ENCODE measurements at regions not wholly inside any gene's neighbourhood (a gene's known extent, or its start where the extent isn't known, plus 50 kb on each side); places are given as distances from the start of the nearest gene placed in this dataset.

- no peak for DNase-seq (ENCODE audit: low spot score in 2 of 2, unreplicated experiment in 2 of 2)
- Mint-ChIP-seq H3K4me1 (no peaks in the 10 kb centered on the region), H3K27me3 (ENCODE audit: low read depth) (peaks cover 23% of the 10 kb centered on the region), H3K36me3 (no peaks in the 10 kb centered on the region), H3K4me3 (no peak overlapping the region), H3K27ac (no peak overlapping the region), H3K9me3 (peaks cover 12% of the 10 kb centered on the region)
- TF ChIP-seq CTCF (IDR thresholded peaks at IDR 0.05; ENCODE audit: unreplicated experiment), result no peak
Observed at GRCh38 chr6:166841216-166841615, 115.1 kb downstream of the RNASET2 start.

GRCh38 chr6:166839569-166839968 is 116.8 kb downstream of the RNASET2 start:
- DNase-seq (ENCODE audit: low spot score in 2 of 2, unreplicated experiment in 2 of 2), result no peak
- Mint-ChIP-seq H3K27me3 (ENCODE audit: low read depth) (peaks cover 10% of the 10 kb centered on the region), H3K9me3 (peaks cover under 1% of the 10 kb centered on the region), H3K4me1 (no peaks in the 10 kb centered on the region), H3K36me3 (no peaks in the 10 kb centered on the region), H3K4me3 (no peak overlapping the region), H3K27ac (no peak overlapping the region)
- TF ChIP-seq CTCF (IDR thresholded peaks at IDR 0.05; ENCODE audit: unreplicated experiment), result no peak

GRCh38 chr6:166838987-166839386 is 117.4 kb downstream of the RNASET2 start:
- Mint-ChIP-seq H3K36me3 (no peaks in the 10 kb centered on the region), H3K27ac (no peak overlapping the region), H3K9me3 (no peaks in the 10 kb centered on the region), H3K4me1 (no peaks in the 10 kb centered on the region), H3K4me3 (no peak overlapping the region), H3K27me3 (ENCODE audit: low read depth) (peaks cover 5% of the 10 kb centered on the region)
- DNase-seq (ENCODE audit: low spot score in 2 of 2, unreplicated experiment in 2 of 2), result no peak
- TF ChIP-seq CTCF (IDR thresholded peaks at IDR 0.05; ENCODE audit: unreplicated experiment), result no peak

- Mint-ChIP-seq H3K27ac (no peak overlapping the region), H3K36me3 (no peaks in the 10 kb centered on the region), H3K4me3 (no peak overlapping the region), H3K9me3 (no peaks in the 10 kb centered on the region), H3K27me3 (ENCODE audit: low read depth) (no peaks in the 10 kb centered on the region), H3K4me1 (no peaks in the 10 kb centered on the region)
- no peak for TF ChIP-seq CTCF (IDR thresholded peaks at IDR 0.05; ENCODE audit: unreplicated experiment)
- DNase-seq (ENCODE audit: low spot score in 2 of 2, unreplicated experiment in 2 of 2), result no peak
Observed at GRCh38 chr6:166836785-166837718, 119.3 kb downstream of the RNASET2 start.

GRCh38 chr6:166834049-166834448 is 122.3 kb downstream of the RNASET2 start:
- Mint-ChIP-seq H3K27ac (no peak overlapping the region), H3K27me3 (ENCODE audit: low read depth) (peaks cover under 1% of the 10 kb centered on the region), H3K9me3 (no peaks in the 10 kb centered on the region), H3K4me1 (no peaks in the 10 kb centered on the region), H3K4me3 (no peak overlapping the region), H3K36me3 (no peaks in the 10 kb centered on the region)
- DNase-seq (ENCODE audit: low spot score in 2 of 2, unreplicated experiment in 2 of 2), result no peak
- TF ChIP-seq CTCF (IDR thresholded peaks at IDR 0.05; ENCODE audit: unreplicated experiment), result no peak

Data from mesothelial cell of epicardium (in vitro differentiated cells).